ENCODE measurements at regions not wholly inside any gene's neighbourhood (a gene's known extent, or its start where the extent isn't known, plus 50 kb on each side); places are given as distances from the start of the nearest gene placed in this dataset.

DNA sequence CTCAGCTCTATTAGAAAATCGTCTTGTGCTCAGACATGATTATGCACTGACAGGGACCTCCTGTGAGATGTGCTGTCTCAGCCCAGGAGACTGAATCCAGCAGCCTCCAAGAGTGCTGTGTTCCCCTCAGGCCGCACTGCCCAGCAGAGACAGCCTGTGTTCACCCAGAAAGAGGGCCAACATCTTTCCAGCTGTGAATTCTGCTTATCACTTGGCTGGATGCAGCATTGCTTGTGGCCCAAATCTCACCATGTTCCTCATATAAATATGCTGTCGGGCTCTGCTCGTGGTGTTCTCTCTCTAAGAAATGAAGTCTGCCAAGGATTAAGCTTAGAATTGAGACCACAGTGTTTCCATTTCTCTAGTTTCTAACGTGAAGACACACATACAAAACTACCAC lies 983.0 kb upstream of the WWC1 start:
- no peak overlapping the region for H3K4me3 ChIP-seq (ENCODE audit: low read length in 2 of 2)
- no peaks in the 10 kb centered on the region for H3K27me3 ChIP-seq (ENCODE audit: control insufficient read depth in 2 of 2, insufficient read depth in 2 of 2, low read length in 2 of 2)
- H3K36me3 ChIP-seq (ENCODE audit: control insufficient read depth in 2 of 2, insufficient read depth in 2 of 2, low read length in 2 of 2), result no peaks in the 10 kb centered on the region
- H3K9me3 ChIP-seq (ENCODE audit: control insufficient read depth in 2 of 2, low read length in 2 of 2), result no peaks in the 10 kb centered on the region
- no peaks in the 10 kb centered on the region for H3K4me1 ChIP-seq (ENCODE audit: control insufficient read depth in 2 of 2, insufficient read depth in 2 of 2, low read length in 2 of 2)
- H3K9ac ChIP-seq (ENCODE audit: low read depth in 1 of 2, low read length in 2 of 2), result no peak overlapping the region
- H3K27ac ChIP-seq (ENCODE audit: low read depth in 2 of 2, low read length in 2 of 2), result no peak overlapping the region

DNA sequence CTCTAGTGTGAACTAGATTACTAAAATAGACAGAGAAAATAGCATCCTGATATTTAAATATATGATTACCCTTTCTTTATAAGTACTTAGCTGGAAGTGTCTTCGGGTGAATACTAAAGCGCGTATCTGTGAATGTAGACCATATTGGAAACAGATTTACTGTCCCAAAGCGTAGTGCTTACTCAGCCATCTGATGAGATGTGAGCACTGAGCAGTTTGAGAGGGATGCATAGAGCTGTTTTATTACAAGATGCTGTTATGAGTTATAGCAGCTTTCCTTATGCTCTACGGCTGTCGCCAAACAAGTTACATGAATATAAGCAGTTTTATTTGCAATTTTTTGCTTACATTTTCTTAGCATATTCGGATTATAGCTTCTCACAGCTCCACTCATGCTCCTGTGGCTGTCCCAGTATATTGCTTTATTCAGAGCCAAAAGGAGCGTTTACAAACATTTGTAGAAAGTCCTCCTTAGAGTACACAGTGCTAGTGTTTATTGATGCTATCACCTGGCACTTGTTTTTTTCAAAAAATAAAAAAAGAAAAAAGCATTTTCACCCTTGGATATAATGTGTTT lies 981.4 kb upstream of the WWC1 start:
- no peaks in the 10 kb centered on the region for H3K27me3 ChIP-seq (ENCODE audit: control insufficient read depth in 2 of 2, insufficient read depth in 2 of 2, low read length in 2 of 2)
- no peak overlapping the region for H3K27ac ChIP-seq (ENCODE audit: low read depth in 2 of 2, low read length in 2 of 2)
- H3K4me3 ChIP-seq (ENCODE audit: low read length in 2 of 2), result no peak overlapping the region
- H3K9ac ChIP-seq (ENCODE audit: low read depth in 1 of 2, low read length in 2 of 2), result no peak overlapping the region
- H3K9me3 ChIP-seq (ENCODE audit: control insufficient read depth in 2 of 2, low read length in 2 of 2), result no peaks in the 10 kb centered on the region
- H3K4me1 ChIP-seq (ENCODE audit: control insufficient read depth in 2 of 2, insufficient read depth in 2 of 2, low read length in 2 of 2), result no peaks in the 10 kb centered on the region
- no peaks in the 10 kb centered on the region for H3K36me3 ChIP-seq (ENCODE audit: control insufficient read depth in 2 of 2, insufficient read depth in 2 of 2, low read length in 2 of 2)

DNA sequence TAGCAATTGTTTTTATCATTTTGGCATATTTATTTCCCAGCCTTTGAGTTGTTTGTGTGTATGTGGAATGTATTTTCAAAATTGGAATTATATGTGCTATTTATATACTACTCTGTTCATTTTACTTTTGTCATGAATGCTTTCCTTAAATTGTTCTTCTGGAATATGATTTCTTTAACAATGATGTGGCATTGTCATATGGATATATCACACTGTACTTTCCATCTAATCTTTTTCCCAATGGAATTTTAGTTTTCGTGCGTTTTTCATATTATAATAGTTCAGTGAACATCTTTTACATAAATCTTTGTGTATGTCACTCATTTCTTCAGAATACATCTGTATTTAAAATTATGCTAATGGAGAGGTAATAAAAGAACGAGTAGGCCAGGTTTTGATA lies 980.1 kb upstream of the WWC1 start:
- H3K9me3 ChIP-seq (ENCODE audit: control insufficient read depth in 2 of 2, low read length in 2 of 2), result no peaks in the 10 kb centered on the region
- H3K9ac ChIP-seq (ENCODE audit: low read depth in 1 of 2, low read length in 2 of 2), result no peak overlapping the region
- no peaks in the 10 kb centered on the region for H3K36me3 ChIP-seq (ENCODE audit: control insufficient read depth in 2 of 2, insufficient read depth in 2 of 2, low read length in 2 of 2)
- no peaks in the 10 kb centered on the region for H3K27me3 ChIP-seq (ENCODE audit: control insufficient read depth in 2 of 2, insufficient read depth in 2 of 2, low read length in 2 of 2)
- no peaks in the 10 kb centered on the region for H3K4me1 ChIP-seq (ENCODE audit: control insufficient read depth in 2 of 2, insufficient read depth in 2 of 2, low read length in 2 of 2)
- H3K27ac ChIP-seq (ENCODE audit: low read depth in 2 of 2, low read length in 2 of 2), result no peak overlapping the region
- H3K4me3 ChIP-seq (ENCODE audit: low read length in 2 of 2), result no peak overlapping the region

DNA sequence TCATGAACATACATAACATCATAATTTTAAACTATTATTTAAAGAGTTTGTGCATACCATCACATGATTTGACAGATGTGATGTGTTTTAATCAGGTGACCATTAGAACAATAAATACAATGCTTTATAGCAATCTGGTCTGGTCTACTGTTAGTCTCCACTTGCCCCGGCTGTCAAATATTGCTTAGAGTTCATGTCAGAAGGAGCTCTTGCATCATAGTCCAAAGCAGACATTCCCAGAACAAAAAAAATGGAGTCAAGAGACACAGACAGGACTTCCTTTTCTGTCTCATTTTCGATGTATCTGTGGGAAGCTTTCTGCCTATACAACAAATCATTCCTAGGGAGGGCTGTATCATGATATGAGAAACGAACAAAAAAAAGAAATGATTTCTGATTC lies 979.2 kb upstream of the WWC1 start:
- no peaks in the 10 kb centered on the region for H3K27me3 ChIP-seq (ENCODE audit: control insufficient read depth in 2 of 2, insufficient read depth in 2 of 2, low read length in 2 of 2)
- H3K36me3 ChIP-seq (ENCODE audit: control insufficient read depth in 2 of 2, insufficient read depth in 2 of 2, low read length in 2 of 2), result no peaks in the 10 kb centered on the region
- H3K9ac ChIP-seq (ENCODE audit: low read depth in 1 of 2, low read length in 2 of 2), result no peak overlapping the region
- no peak overlapping the region for H3K4me3 ChIP-seq (ENCODE audit: low read length in 2 of 2)
- H3K4me1 ChIP-seq (ENCODE audit: control insufficient read depth in 2 of 2, insufficient read depth in 2 of 2, low read length in 2 of 2), result no peaks in the 10 kb centered on the region
- no peak overlapping the region for H3K27ac ChIP-seq (ENCODE audit: low read depth in 2 of 2, low read length in 2 of 2)
- H3K9me3 ChIP-seq (ENCODE audit: control insufficient read depth in 2 of 2, low read length in 2 of 2), result no peaks in the 10 kb centered on the region

DNA sequence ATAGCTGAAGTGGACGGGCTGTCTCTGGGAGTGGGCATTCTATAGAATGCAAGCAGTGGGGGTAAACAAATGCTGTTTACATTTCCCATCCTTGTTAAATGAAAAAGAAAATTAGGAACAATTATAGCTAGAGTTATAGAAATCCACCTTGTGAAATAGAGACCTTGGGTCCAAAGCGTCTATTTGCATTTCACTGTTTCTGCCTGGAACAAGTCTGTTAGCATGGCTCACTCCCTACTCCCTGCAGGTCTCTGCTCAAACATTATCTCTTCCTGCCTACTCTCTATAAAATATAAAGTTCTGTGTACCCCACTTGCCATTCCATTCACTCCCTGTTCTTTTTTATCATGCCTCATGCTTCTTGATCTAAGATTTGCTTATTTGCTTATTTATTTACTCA lies 975.7 kb upstream of the WWC1 start:
- no peak overlapping the region for H3K27ac ChIP-seq (ENCODE audit: low read depth in 2 of 2, low read length in 2 of 2)
- H3K27me3 ChIP-seq (ENCODE audit: control insufficient read depth in 2 of 2, insufficient read depth in 2 of 2, low read length in 2 of 2), result no peaks in the 10 kb centered on the region
- no peak overlapping the region for H3K4me3 ChIP-seq (ENCODE audit: low read length in 2 of 2)
- H3K9me3 ChIP-seq (ENCODE audit: control insufficient read depth in 2 of 2, low read length in 2 of 2), result no peaks in the 10 kb centered on the region
- H3K4me1 ChIP-seq (ENCODE audit: control insufficient read depth in 2 of 2, insufficient read depth in 2 of 2, low read length in 2 of 2), result no peaks in the 10 kb centered on the region
- H3K9ac ChIP-seq (ENCODE audit: low read depth in 1 of 2, low read length in 2 of 2), result no peak overlapping the region
- H3K36me3 ChIP-seq (ENCODE audit: control insufficient read depth in 2 of 2, insufficient read depth in 2 of 2, low read length in 2 of 2), result no peaks in the 10 kb centered on the region

DNA sequence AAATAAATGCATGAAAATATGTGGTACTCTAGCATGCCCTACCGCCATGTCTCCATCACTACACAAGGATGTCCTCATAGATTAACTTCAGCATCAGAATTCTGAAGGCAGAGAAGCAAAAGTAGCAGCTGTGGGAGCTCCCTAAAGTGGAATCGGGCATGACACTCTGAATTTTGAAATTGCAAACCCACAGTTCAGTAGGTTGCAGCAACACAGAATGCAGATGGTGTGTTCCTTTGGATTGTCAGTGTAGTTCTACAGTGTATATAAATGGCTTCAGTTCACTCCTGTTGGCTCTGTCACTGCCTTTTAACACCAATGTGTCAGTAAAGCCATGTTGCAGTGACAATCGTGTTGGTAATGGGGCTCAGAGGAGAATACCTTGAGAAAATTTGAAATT lies 973.6 kb upstream of the WWC1 start:
- no peaks in the 10 kb centered on the region for H3K9me3 ChIP-seq (ENCODE audit: control insufficient read depth in 2 of 2, low read length in 2 of 2)
- H3K27ac ChIP-seq (ENCODE audit: low read depth in 2 of 2, low read length in 2 of 2), result no peak overlapping the region

DNA sequence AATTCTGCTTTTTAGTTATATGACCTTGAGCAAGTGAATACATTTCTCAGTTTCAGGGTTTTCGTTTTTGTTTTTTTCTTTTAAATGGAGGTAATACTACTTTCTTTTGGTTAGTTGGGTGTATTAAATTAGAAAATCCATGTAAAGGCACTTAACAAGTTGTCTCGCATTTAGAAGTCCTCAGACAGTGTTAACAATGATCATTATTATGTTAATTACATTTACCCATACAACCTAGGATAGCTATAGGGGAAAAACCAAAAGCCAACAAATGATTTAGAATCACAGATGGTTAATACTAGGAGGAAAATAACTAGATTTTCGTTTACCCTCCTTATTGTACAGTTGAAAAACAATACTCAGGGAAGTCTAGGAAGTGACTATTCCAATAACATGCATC lies 972.2 kb upstream of the WWC1 start:
- H3K36me3 ChIP-seq (ENCODE audit: control insufficient read depth in 2 of 2, insufficient read depth in 2 of 2, low read length in 2 of 2), result no peaks in the 10 kb centered on the region
- no peak overlapping the region for H3K27ac ChIP-seq (ENCODE audit: low read depth in 2 of 2, low read length in 2 of 2)
- H3K4me3 ChIP-seq (ENCODE audit: low read length in 2 of 2), result no peak overlapping the region
- H3K9ac ChIP-seq (ENCODE audit: low read depth in 1 of 2, low read length in 2 of 2), result no peak overlapping the region
- H3K4me1 ChIP-seq (ENCODE audit: control insufficient read depth in 2 of 2, insufficient read depth in 2 of 2, low read length in 2 of 2), result no peaks in the 10 kb centered on the region
- no peaks in the 10 kb centered on the region for H3K9me3 ChIP-seq (ENCODE audit: control insufficient read depth in 2 of 2, low read length in 2 of 2)
- no peaks in the 10 kb centered on the region for H3K27me3 ChIP-seq (ENCODE audit: control insufficient read depth in 2 of 2, insufficient read depth in 2 of 2, low read length in 2 of 2)

More for the DNA sequence above, 973.6 kb upstream of the WWC1 start:
- Histone ChIP-seq H3K9ac (ENCODE audit: low read depth in 1 of 2, low read length in 2 of 2) (no peak overlapping the region), H3K27me3 (ENCODE audit: control insufficient read depth in 2 of 2, insufficient read depth in 2 of 2, low read length in 2 of 2) (no peaks in the 10 kb centered on the region), H3K4me3 (ENCODE audit: low read length in 2 of 2) (no peak overlapping the region), H3K36me3 (ENCODE audit: control insufficient read depth in 2 of 2, insufficient read depth in 2 of 2, low read length in 2 of 2) (no peaks in the 10 kb centered on the region), H3K4me1 (ENCODE audit: control insufficient read depth in 2 of 2, insufficient read depth in 2 of 2, low read length in 2 of 2) (no peaks in the 10 kb centered on the region)

DNA sequence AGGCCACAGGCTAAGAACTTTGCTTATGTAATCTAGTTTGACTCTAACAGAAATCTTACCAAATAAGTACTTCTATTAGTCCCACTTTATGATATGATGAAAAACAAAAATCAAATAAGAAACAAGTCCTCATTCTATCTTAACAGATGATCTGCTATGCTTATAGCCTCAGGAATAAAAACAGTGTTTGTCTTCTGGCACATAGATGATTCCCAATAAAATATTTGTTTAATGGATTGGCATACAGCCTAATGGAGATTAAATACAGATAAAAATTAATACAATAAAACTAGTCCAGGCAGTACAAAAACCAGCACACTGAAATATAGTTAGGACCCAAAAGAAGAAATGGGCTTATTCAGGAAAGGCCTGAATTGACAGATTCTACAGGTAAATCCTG lies 971.4 kb upstream of the WWC1 start:
- Histone ChIP-seq H3K27ac (ENCODE audit: low read depth in 2 of 2, low read length in 2 of 2) (no peak overlapping the region), H3K9ac (ENCODE audit: low read depth in 1 of 2, low read length in 2 of 2) (no peak overlapping the region)

DNA sequence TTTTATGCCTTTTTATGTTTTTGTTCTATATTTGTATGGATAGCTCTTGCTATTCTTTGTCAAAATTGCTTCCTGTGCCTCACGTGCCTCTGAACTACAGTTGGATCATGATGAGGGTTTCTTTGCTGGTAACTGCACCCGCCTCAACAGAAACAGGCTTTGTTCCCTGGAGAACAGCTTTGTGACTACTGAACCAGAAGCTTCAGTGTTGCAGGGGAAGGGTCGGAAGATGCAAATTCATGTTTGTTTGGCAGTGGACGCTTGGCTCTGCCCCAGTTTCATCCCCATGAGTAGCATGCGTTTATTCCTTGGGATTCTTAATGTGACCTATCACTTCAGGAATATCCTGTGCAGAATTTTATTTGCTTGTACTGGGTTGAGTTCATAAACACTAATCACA lies 959.1 kb upstream of the WWC1 start:
- no peaks in the 10 kb centered on the region for H3K36me3 ChIP-seq (ENCODE audit: control insufficient read depth in 2 of 2, insufficient read depth in 2 of 2, low read length in 2 of 2)
- no peak overlapping the region for H3K9ac ChIP-seq (ENCODE audit: low read depth in 1 of 2, low read length in 2 of 2)
- H3K27ac ChIP-seq (ENCODE audit: low read depth in 2 of 2, low read length in 2 of 2), result no peak overlapping the region
- no peaks in the 10 kb centered on the region for H3K9me3 ChIP-seq (ENCODE audit: control insufficient read depth in 2 of 2, low read length in 2 of 2)
- no peaks in the 10 kb centered on the region for H3K4me1 ChIP-seq (ENCODE audit: control insufficient read depth in 2 of 2, insufficient read depth in 2 of 2, low read length in 2 of 2)
- H3K27me3 ChIP-seq (ENCODE audit: control insufficient read depth in 2 of 2, insufficient read depth in 2 of 2, low read length in 2 of 2), result no peaks in the 10 kb centered on the region
- H3K4me3 ChIP-seq (ENCODE audit: low read length in 2 of 2), result no peak overlapping the region

More for the DNA sequence above, 971.4 kb upstream of the WWC1 start:
- no peak overlapping the region for H3K4me3 ChIP-seq (ENCODE audit: low read length in 2 of 2)
- H3K9me3 ChIP-seq (ENCODE audit: control insufficient read depth in 2 of 2, low read length in 2 of 2), result no peaks in the 10 kb centered on the region
- H3K27me3 ChIP-seq (ENCODE audit: control insufficient read depth in 2 of 2, insufficient read depth in 2 of 2, low read length in 2 of 2), result no peaks in the 10 kb centered on the region
- H3K4me1 ChIP-seq (ENCODE audit: control insufficient read depth in 2 of 2, insufficient read depth in 2 of 2, low read length in 2 of 2), result no peaks in the 10 kb centered on the region
- H3K36me3 ChIP-seq (ENCODE audit: control insufficient read depth in 2 of 2, insufficient read depth in 2 of 2, low read length in 2 of 2), result no peaks in the 10 kb centered on the region

DNA sequence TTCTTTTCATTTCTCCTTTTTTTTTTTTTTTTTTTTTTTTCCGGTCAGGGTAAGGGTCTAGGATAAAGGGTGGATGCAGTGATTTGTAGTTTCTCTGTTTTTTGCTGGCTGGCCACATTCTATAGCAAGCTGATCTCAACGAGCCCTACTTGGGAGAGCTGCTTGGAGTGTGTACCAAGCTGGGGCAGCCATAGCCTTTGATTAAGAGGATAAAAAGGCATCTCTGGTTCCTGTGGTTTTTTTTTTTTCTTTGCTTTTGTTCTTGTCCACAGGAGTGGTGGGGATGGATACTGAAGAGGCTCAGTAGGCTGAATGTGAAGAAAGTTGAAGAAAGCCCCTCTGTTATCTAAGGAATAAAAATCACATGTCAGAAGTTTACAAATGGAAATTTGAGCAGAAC lies 955.3 kb upstream of the WWC1 start:
- Histone ChIP-seq H3K27ac (ENCODE audit: low read depth in 2 of 2, low read length in 2 of 2) (no peak overlapping the region), H3K4me3 (ENCODE audit: low read length in 2 of 2) (no peak overlapping the region), H3K27me3 (ENCODE audit: control insufficient read depth in 2 of 2, insufficient read depth in 2 of 2, low read length in 2 of 2) (no peaks in the 10 kb centered on the region), H3K36me3 (ENCODE audit: control insufficient read depth in 2 of 2, insufficient read depth in 2 of 2, low read length in 2 of 2) (no peaks in the 10 kb centered on the region), H3K9me3 (ENCODE audit: control insufficient read depth in 2 of 2, low read length in 2 of 2) (no peaks in the 10 kb centered on the region), H3K9ac (ENCODE audit: low read depth in 1 of 2, low read length in 2 of 2) (no peak overlapping the region), H3K4me1 (ENCODE audit: control insufficient read depth in 2 of 2, insufficient read depth in 2 of 2, low read length in 2 of 2) (no peaks in the 10 kb centered on the region)

DNA sequence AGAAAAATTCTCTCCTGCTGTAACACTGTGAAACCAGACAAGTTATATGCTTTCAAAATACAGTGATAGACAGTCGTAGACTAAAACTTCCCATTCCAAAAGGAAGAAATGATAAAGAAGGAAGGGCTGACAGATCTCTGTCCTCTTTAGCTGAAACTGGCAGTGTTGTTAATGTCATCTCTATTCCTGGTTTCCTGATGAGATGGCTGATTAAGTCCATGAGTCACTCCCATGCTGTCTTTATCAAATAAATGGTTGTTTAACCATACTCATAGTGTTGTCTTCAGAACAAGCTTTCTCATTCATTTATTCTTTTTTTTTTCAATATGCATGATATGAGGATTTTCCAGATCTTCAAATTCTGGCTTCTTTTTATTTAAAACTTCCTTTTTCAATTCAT lies 952.2 kb upstream of the WWC1 start:
- Histone ChIP-seq H3K27me3 (ENCODE audit: control insufficient read depth in 2 of 2, insufficient read depth in 2 of 2, low read length in 2 of 2) (no peaks in the 10 kb centered on the region), H3K4me3 (ENCODE audit: low read length in 2 of 2) (no peak overlapping the region), H3K4me1 (ENCODE audit: control insufficient read depth in 2 of 2, insufficient read depth in 2 of 2, low read length in 2 of 2) (no peaks in the 10 kb centered on the region), H3K9me3 (ENCODE audit: control insufficient read depth in 2 of 2, low read length in 2 of 2) (no peaks in the 10 kb centered on the region), H3K9ac (ENCODE audit: low read depth in 1 of 2, low read length in 2 of 2) (no peak overlapping the region), H3K27ac (ENCODE audit: low read depth in 2 of 2, low read length in 2 of 2) (no peak overlapping the region), H3K36me3 (ENCODE audit: control insufficient read depth in 2 of 2, insufficient read depth in 2 of 2, low read length in 2 of 2) (no peaks in the 10 kb centered on the region)

All from mucosa of rectum (tissue), 2 donors.